GM23338 (cell line): ENCODE measurements at regions not wholly inside any gene's neighbourhood (a gene's known extent, or its start where the extent isn't known, plus 50 kb on each side); places are given as distances from the start of the nearest gene placed in this dataset.

Experiments
- ATAC-seq: fragments of 200-7000 bp; cut with Tn5 transposase; 3 replicates; pipeline ENCODE4 v1.9.1; 2020
- DNase-seq: peaks from one replicate; pipeline ENCODE4 v3.0.0-alpha.2; 2015; ENCODE audit warnings: low spot score
- H2AFZ ChIP-seq: fragments of 200-600 bp; sonication (generic); 2 replicates; pipeline ENCODE4 v1.8.0; 2016; ENCODE audit warnings: antibody characterized with exemption, mild to moderate bottlenecking, moderate library complexity
- H3F3A ChIP-seq: fragments of 200-600 bp; sonication (generic); replicated peaks from 2 replicates; pipeline ENCODE4 v1.8.0; 2017; ENCODE audit warnings: antibody characterized with exemption, mixed run types, low read depth
- H3K27ac ChIP-seq: fragments of 200-600 bp; sonication (generic); 2 replicates; pipeline ENCODE4 v1.6.1; 2016; ENCODE audit warnings: low read depth
- H3K27me3 ChIP-seq: fragments of 200-600 bp; sonication (generic); 2 replicates; pipeline ENCODE4 v1.8.0; 2016; ENCODE audit warnings: mild to moderate bottlenecking, mixed run types, moderate library complexity; ENCODE audit not compliant: insufficient read depth
- H3K36me3 ChIP-seq: fragments of 200-600 bp; sonication (generic); 2 replicates; pipeline ENCODE4 v1.8.0; 2016; ENCODE audit warnings: mild to moderate bottlenecking; ENCODE audit not compliant: insufficient read depth
- H3K4me1 ChIP-seq: fragments of 200-600 bp; sonication (generic); 2 replicates; pipeline ENCODE4 v1.8.0; 2016; ENCODE audit warnings: mild to moderate bottlenecking, moderate library complexity; ENCODE audit not compliant: insufficient read depth
- H3K4me2 ChIP-seq: fragments of 200-600 bp; sonication (generic); 2 replicates; pipeline ENCODE4 v1.7.1; 2017; ENCODE audit warnings: mixed run types
- H3K4me3 ChIP-seq: fragments of 200-600 bp; sonication (generic); 2 replicates; pipeline ENCODE4 v1.6.1; 2016; ENCODE audit warnings: mixed run types
- H3K79me2 ChIP-seq: fragments of 200-600 bp; sonication (generic); replicated peaks from 2 replicates; pipeline ENCODE4 v1.8.0; 2017; ENCODE audit warnings: mild to moderate bottlenecking; ENCODE audit not compliant: insufficient read depth
- H3K9me2 ChIP-seq: fragments of 200-600 bp; sonication (generic); 2 replicates; pipeline ENCODE4 v1.8.0; 2017; ENCODE audit not compliant: insufficient read depth
- H4K20me1 ChIP-seq: fragments of 200-600 bp; sonication (generic); replicated peaks from 2 replicates; pipeline ENCODE4 v1.8.0; 2017; ENCODE audit warnings: mild to moderate bottlenecking; ENCODE audit not compliant: insufficient read depth
- H3K27ac Mint-ChIP-seq: 2 replicates; pipeline ENCODE4 v1.8.0; 2020; ENCODE audit warnings: inconsistent platforms, mild to moderate bottlenecking, moderate library complexity, mixed read lengths
- H3K27me3 Mint-ChIP-seq: 3 replicates; pipeline ENCODE4 v1.8.0; 2022; ENCODE audit warnings: low read depth, mild to moderate bottlenecking, moderate library complexity, mixed read lengths, inconsistent platforms; ENCODE audit not compliant: insufficient read depth, poor library complexity
- H3K36me3 Mint-ChIP-seq: 3 replicates; pipeline ENCODE4 v1.8.0; 2021; ENCODE audit warnings: low read depth, mild to moderate bottlenecking, inconsistent platforms, moderate library complexity, mixed read lengths
- H3K4me1 Mint-ChIP-seq: 3 replicates; pipeline ENCODE4 v1.8.0; 2020; ENCODE audit warnings: mild to moderate bottlenecking, inconsistent platforms, mixed read lengths
- H3K4me3 Mint-ChIP-seq: 3 replicates; pipeline ENCODE4 v1.8.0; 2021; ENCODE audit warnings: moderate library complexity, mild to moderate bottlenecking, inconsistent platforms, mixed read lengths
- H3K9me3 Mint-ChIP-seq: 3 replicates; pipeline ENCODE4 v1.8.0; 2020; ENCODE audit warnings: moderate library complexity, mild to moderate bottlenecking, inconsistent platforms, mixed read lengths
- EZH2phosphoT487 ChIP-seq: fragments of 200-600 bp; sonication (generic); IDR thresholded peaks from one replicate; pipeline ENCODE4 v1.8.1; 2018; ENCODE audit warnings: antibody characterized with exemption; ENCODE audit not compliant: unreplicated experiment
- STAT1 ChIP-seq: IDR thresholded peaks from one replicate; pipeline ENCODE4 v1.6.1; 2016; ENCODE audit warnings: antibody characterized with exemption; ENCODE audit not compliant: unreplicated experiment
- TF ChIP-seq, protein P1 (sequence below): fragments of 250-450 bp; sonication (Bioruptor Pico); IDR thresholded peaks from 2 replicates; pipeline ENCODE4 v1.5.0; 2020; ENCODE audit warnings: mild to moderate bottlenecking, moderate library complexity

DNA sequence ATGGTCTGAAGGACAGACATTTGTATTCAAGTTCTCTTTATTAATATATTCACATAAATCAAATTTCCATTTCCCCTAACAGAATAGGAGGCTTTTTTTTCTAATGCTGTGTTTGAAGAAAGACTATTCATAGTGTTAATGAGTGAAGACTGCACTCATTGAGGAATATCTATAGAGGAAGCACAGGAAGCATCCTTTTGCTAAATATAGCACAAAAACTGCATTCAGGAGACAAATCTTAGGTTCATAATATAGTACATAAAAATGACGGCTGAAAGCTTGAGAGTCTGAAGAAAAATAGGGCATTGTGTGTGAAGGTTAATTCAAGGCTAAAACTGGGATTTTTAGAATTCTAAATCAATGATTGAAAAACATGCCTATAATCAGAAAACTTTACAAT, 50.4 kb upstream of the ANKRD50 start:
- H3K4me2 ChIP-seq, result no peak overlapping the region
- no peaks in the 10 kb centered on the region for H3K79me2 ChIP-seq
- no peaks in the 10 kb centered on the region; the same call in 2 of the 3 replicates for H3K9me3 Mint-ChIP-seq
- H3K4me1 Mint-ChIP-seq, result no peaks in the 10 kb centered on the region
- no peaks in the 10 kb centered on the region for H3K9me2 ChIP-seq
- H3K27me3 Mint-ChIP-seq, result no peaks in the 10 kb centered on the region
- no peaks in the 10 kb centered on the region for H3K36me3 ChIP-seq
- DNase-seq (no peak), ATAC-seq (no peak)
- TF ChIP-seq, protein P1, sequence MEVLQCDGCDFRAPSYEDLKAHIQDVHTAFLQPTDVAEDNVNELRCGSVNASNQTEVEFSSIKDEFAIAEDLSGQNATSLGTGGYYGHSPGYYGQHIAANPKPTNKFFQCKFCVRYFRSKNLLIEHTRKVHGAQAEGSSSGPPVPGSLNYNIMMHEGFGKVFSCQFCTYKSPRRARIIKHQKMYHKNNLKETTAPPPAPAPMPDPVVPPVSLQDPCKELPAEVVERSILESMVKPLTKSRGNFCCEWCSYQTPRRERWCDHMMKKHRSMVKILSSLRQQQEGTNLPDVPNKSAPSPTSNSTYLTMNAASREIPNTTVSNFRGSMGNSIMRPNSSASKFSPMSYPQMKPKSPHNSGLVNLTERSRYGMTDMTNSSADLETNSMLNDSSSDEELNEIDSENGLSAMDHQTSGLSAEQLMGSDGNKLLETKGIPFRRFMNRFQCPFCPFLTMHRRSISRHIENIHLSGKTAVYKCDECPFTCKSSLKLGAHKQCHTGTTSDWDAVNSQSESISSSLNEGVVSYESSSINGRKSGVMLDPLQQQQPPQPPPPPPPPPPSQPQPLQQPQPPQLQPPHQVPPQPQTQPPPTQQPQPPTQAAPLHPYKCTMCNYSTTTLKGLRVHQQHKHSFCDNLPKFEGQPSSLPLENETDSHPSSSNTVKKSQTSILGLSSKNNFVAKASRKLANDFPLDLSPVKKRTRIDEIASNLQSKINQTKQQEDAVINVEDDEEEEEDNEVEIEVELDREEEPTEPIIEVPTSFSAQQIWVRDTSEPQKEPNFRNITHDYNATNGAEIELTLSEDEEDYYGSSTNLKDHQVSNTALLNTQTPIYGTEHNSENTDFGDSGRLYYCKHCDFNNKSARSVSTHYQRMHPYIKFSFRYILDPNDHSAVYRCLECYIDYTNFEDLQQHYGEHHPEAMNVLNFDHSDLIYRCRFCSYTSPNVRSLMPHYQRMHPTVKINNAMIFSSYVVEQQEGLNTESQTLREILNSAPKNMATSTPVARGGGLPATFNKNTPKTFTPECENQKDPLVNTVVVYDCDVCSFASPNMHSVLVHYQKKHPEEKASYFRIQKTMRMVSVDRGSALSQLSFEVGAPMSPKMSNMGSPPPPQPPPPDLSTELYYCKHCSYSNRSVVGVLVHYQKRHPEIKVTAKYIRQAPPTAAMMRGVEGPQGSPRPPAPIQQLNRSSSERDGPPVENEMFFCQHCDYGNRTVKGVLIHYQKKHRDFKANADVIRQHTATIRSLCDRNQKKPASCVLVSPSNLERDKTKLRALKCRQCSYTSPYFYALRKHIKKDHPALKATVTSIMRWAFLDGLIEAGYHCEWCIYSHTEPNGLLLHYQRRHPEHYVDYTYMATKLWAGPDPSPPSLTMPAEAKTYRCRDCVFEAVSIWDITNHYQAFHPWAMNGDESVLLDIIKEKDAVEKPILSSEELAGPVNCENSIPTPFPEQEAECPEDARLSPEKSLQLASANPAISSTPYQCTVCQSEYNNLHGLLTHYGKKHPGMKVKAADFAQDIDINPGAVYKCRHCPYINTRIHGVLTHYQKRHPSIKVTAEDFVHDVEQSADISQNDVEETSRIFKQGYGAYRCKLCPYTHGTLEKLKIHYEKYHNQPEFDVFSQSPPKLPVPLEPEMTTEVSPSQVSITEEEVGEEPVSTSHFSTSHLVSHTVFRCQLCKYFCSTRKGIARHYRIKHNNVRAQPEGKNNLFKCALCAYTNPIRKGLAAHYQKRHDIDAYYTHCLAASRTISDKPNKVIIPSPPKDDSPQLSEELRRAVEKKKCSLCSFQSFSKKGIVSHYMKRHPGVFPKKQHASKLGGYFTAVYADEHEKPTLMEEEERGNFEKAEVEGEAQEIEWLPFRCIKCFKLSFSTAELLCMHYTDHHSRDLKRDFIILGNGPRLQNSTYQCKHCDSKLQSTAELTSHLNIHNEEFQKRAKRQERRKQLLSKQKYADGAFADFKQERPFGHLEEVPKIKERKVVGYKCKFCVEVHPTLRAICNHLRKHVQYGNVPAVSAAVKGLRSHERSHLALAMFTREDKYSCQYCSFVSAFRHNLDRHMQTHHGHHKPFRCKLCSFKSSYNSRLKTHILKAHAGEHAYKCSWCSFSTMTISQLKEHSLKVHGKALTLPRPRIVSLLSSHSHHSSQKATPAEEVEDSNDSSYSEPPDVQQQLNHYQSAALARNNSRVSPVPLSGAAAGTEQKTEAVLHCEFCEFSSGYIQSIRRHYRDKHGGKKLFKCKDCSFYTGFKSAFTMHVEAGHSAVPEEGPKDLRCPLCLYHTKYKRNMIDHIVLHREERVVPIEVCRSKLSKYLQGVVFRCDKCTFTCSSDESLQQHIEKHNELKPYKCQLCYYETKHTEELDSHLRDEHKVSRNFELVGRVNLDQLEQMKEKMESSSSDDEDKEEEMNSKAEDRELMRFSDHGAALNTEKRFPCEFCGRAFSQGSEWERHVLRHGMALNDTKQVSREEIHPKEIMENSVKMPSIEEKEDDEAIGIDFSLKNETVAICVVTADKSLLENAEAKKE (CRISPR knock-in tag), result no peak
- TF ChIP-seq EZH2phosphoT487, result no peak
- TF ChIP-seq STAT1, result no peak
- H3K27ac Mint-ChIP-seq, result no peak overlapping the region; the same call in 1 of the 2 replicates
- H3F3A ChIP-seq, result no peaks in the 10 kb centered on the region
- H3K4me3 Mint-ChIP-seq, result no peak overlapping the region
- no peak overlapping the region for H2AFZ ChIP-seq
- H3K4me3 ChIP-seq, result no peak overlapping the region
- H3K27me3 ChIP-seq, result no peaks in the 10 kb centered on the region
- H3K36me3 Mint-ChIP-seq, result no peaks in the 10 kb centered on the region
- H3K4me1 ChIP-seq, result no peaks in the 10 kb centered on the region
- H3K27ac ChIP-seq, result no peak overlapping the region
- H4K20me1 ChIP-seq, result no peaks in the 10 kb centered on the region
